Adrenal gland (tissue), 5 donors: ENCODE measurements at regions not wholly inside any gene's neighbourhood (a gene's known extent, or its start where the extent isn't known, plus 50 kb on each side); places are given as distances from the start of the nearest gene placed in this dataset.

Experiments
- POLR2A ChIP-seq, 2 donors: fragments of 450-650 bp; IDR thresholded peaks; one replicate each; pipeline ENCODE4 v1.6.1; 2017; ENCODE audit warnings: antibody characterized with exemption in 2 of 2, mild to moderate bottlenecking in 2 of 2, moderate library complexity in 1 of 2
- TF ChIP-seq, protein P1 (sequence below), 6 experiments: fragments of 450-650 bp in 4 of 6; fragments of 200-600 bp in 2 of 6; sonication (generic) in 1 of 6; IDR thresholded peaks; 1 replicate in 5 of 6; 2 replicates in 1 of 6; pipeline versions ENCODE4 v1.5.1 to v1.8.0; 2016 to 2021; ENCODE audit warnings: antibody characterized with exemption in 6 of 6, mild to moderate bottlenecking in 2 of 6, moderate library complexity in 1 of 6
- donor health status: DM: no; HTN: no; CAD: no.

- TF ChIP-seq, protein P1, sequence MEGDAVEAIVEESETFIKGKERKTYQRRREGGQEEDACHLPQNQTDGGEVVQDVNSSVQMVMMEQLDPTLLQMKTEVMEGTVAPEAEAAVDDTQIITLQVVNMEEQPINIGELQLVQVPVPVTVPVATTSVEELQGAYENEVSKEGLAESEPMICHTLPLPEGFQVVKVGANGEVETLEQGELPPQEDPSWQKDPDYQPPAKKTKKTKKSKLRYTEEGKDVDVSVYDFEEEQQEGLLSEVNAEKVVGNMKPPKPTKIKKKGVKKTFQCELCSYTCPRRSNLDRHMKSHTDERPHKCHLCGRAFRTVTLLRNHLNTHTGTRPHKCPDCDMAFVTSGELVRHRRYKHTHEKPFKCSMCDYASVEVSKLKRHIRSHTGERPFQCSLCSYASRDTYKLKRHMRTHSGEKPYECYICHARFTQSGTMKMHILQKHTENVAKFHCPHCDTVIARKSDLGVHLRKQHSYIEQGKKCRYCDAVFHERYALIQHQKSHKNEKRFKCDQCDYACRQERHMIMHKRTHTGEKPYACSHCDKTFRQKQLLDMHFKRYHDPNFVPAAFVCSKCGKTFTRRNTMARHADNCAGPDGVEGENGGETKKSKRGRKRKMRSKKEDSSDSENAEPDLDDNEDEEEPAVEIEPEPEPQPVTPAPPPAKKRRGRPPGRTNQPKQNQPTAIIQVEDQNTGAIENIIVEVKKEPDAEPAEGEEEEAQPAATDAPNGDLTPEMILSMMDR (IDR thresholded peaks at IDR 0.05) = no peak
- no peak for TF ChIP-seq POLR2A (IDR thresholded peaks at IDR 0.05)
These were observed 342.7 kb upstream of the PABPC4L start for GRCh38 chr4:134544303-134544770.
